SH-SY5Y (cell line): ENCODE measurements at regions not wholly inside any gene's neighbourhood (a gene's known extent, or its start where the extent isn't known, plus 50 kb on each side); places are given as distances from the start of the nearest gene placed in this dataset.

Experiments used
- GATA2 ChIP-seq: IDR thresholded peaks from 2 replicates; pipeline ENCODE4 v1.6.1; 2011; ENCODE audit warnings: mild to moderate bottlenecking, low read depth, low read length
- GATA3 ChIP-seq: IDR thresholded peaks from 2 replicates; pipeline ENCODE4 v1.6.1; 2011; ENCODE audit warnings: low read depth, mild to moderate bottlenecking, low read length, moderate library complexity

- TF ChIP-seq GATA2 (no peak), GATA3 (no peak)
Measured at GRCh38 chr5:39760385-39761198, 335.8 kb upstream of the DAB2 start.

GRCh38 chr5:39759701-39760100 is 334.9 kb upstream of the DAB2 start:
- TF ChIP-seq GATA2 = no peak
- TF ChIP-seq GATA3 = no peak

- TF ChIP-seq GATA2 = no peak
- no peak for TF ChIP-seq GATA3
Measured at GRCh38 chr5:39758426-39758825, 333.6 kb upstream of the DAB2 start.

GRCh38 chr5:39757131-39757530 is 332.4 kb upstream of the DAB2 start:
- TF ChIP-seq GATA3 = no peak
- no peak for TF ChIP-seq GATA2

- no peak for TF ChIP-seq GATA2
- TF ChIP-seq GATA3 = no peak
Measured at GRCh38 chr5:39755986-39756385, 331.2 kb upstream of the DAB2 start.

DNA sequence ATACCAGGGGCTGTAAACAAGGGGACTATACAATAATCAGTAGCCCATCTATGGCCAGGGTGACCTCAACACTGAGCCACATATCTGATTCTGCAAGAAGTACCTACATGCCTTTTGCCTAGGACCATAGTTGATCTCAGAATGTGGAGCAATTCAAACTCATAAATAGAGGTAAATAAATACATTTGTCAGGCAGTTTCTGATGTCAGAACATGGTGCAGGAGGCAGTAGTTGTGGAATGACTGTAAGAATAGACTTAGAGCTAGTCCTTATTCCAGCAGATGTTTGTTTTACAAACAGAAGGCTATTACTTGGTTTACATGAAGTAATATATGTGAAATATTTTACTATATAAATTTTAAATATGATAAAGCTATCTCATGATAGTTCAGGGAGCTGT is 330.7 kb upstream of the DAB2 start:
- TF ChIP-seq GATA3 (no peak), GATA2 (no peak)

- no peak for TF ChIP-seq GATA2
- no peak for TF ChIP-seq GATA3
Measured at GRCh38 chr5:39750661-39751060, 325.9 kb upstream of the DAB2 start.

DNA sequence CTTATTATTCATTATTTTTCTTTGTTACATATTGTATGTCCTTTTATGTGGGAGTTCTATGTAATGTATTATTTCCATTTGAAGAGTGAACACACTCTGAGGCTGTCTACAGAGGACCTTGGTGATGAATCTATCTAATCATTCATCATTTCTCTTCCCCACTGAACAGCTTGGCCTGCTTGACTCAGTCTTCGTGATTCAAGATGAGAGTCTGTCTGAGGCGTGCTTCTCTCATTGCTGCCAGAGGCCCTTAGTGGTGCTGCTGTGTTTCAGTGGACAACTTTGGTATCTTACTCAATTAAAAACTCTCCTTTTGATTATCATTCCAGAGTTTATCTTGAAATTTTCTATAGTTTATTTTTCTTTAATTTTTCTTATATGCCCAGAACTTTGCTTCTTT is 318.1 kb upstream of the DAB2 start:
- TF ChIP-seq GATA3 (no peak), GATA2 (no peak)

DNA sequence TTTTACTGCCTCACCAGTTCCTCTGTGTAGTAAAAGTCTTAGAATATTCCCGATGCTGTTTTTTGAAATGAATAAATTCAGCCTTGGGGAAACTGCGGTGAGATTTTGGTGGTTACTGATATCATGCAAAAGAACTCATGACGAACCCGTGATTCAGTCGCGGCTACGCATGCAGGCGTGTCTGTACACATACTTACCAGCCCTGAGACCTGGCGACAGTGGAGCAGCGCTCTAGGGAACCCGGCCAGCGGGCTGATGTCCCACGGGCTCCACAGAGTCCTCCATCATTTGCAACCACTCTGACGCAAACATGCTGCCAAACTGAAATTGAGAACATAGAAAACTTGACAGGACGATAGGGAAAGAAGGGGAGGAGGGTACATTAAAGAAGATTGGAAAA is 315.6 kb upstream of the DAB2 start:
- TF ChIP-seq GATA2 = no peak
- TF ChIP-seq GATA3 = no peak

DNA sequence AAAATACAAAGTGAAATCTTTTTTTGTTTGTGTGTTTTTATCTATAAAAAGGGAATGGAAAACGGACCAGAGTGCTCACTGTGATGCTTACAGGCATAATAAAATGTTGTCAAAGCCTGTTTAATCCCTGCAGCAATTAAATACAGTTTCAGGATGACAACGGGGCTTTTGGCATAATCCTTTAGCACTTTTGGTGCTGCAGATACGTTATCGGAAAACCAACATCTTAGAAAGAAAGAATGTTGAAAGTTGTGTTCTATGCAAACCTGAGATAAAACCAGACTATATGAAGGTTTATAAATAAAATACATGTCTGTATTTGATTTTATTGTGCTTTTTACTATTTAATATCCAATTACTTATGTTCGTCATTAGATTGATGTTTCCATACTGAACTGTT is 307.4 kb upstream of the DAB2 start:
- TF ChIP-seq GATA2 (no peak), GATA3 (no peak)

DNA sequence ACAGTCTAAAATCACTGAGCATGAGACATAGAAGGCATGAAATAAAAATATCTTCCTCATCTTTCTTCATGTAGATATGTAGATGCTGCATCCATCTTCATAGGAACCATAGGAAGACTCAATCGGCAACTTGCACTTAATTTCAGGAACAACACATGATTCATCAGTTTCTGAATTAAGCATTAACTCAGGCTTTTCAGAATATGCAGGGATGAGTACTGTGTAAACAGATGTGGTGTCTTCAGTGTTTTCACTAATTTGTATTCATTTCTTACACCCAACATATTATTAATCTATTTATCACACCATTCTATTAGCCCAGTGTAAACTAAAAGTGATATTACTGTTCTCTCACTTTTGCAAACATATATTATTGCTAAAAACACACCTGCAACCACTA is 305.9 kb upstream of the DAB2 start:
- TF ChIP-seq GATA3 (no peak), GATA2 (no peak)

DNA sequence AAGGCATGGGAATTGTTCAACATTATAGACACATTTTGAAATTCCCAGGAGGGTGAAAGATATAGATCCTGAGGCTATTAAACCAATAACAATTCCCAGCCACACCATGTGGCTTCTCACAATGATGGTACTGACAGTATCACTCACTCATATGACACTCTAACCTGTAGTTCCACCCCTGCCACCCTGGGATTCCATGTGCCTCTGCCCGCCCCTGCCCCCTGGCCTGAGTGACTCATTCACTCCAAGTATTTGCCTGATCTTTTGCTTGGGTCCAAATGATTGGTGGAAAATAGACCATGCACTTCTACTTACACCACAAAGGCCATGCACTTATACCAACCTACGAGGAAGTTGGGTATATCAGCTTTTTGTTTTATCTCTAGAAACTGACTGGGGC is 305.2 kb upstream of the DAB2 start:
- TF ChIP-seq GATA2 = no peak
- no peak for TF ChIP-seq GATA3

- no peak for TF ChIP-seq GATA2
- no peak for TF ChIP-seq GATA3
Measured at GRCh38 chr5:39726467-39726866, 301.7 kb upstream of the DAB2 start.

DNA sequence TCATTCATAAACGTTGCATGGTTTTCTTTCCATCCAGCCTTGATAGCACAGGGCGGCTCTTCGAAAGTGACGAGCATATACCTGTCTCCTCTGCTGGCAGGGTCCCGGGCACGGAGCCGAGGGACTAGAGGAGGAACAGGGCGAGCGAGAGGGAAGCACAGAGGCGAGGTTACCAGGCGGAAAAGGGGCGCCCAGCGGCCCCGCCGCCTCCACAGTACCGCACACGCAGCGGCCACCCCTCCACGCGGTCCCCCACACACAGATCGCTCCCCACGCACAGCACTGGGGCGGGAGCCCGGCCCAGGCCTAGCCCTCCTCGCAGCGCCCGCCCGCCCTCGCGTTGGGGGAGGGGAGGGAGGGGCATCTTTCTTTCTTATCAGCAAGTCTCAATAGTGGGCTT is 296.6 kb upstream of the DAB2 start:
- TF ChIP-seq GATA2 = no peak
- no peak for TF ChIP-seq GATA3

DNA sequence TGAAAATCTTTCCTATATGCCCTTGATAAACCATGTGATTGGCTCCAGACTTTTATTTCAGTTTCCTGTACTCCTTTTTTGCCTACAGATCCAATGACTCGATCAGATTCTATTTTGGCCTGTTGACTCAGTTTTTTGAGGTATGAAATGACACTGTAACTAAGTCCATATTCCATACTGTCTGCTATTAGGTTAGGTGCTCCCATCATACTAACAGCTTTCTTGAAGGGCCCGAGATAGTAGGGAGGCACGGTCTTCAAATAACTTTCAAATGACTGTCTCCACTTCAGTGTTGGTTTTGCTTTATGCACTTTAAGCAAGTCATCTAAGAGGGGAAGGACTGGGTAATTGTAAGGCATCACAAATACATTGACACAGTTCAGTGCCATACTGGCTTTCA is 295.4 kb upstream of the DAB2 start:
- TF ChIP-seq GATA3 = no peak
- no peak for TF ChIP-seq GATA2
